PC-9 (cell line): ENCODE measurements at regions not wholly inside any gene's neighbourhood (a gene's known extent, or its start where the extent isn't known, plus 50 kb on each side); places are given as distances from the start of the nearest gene placed in this dataset.

ENCODE experiments used
- EZH2 ChIP-seq: fragments of 200-600 bp; sonication (generic); IDR thresholded peaks from 2 replicates; pipeline ENCODE4 v1.8.0; 2017; ENCODE audit warnings: antibody characterized with exemption, low read depth
- TF ChIP-seq, protein P1 (sequence below): fragments of 200-600 bp; sonication (generic); conservative IDR thresholded peaks from 2 replicates; pipeline ENCODE4 v1.6.1; 2017; ENCODE audit warnings: mixed run types, antibody characterized with exemption, mild to moderate bottlenecking, moderate library complexity

GRCh38 chr5:133853646-133854365, 114.6 kb downstream of the C5orf15 start:
- TF ChIP-seq, protein P1, sequence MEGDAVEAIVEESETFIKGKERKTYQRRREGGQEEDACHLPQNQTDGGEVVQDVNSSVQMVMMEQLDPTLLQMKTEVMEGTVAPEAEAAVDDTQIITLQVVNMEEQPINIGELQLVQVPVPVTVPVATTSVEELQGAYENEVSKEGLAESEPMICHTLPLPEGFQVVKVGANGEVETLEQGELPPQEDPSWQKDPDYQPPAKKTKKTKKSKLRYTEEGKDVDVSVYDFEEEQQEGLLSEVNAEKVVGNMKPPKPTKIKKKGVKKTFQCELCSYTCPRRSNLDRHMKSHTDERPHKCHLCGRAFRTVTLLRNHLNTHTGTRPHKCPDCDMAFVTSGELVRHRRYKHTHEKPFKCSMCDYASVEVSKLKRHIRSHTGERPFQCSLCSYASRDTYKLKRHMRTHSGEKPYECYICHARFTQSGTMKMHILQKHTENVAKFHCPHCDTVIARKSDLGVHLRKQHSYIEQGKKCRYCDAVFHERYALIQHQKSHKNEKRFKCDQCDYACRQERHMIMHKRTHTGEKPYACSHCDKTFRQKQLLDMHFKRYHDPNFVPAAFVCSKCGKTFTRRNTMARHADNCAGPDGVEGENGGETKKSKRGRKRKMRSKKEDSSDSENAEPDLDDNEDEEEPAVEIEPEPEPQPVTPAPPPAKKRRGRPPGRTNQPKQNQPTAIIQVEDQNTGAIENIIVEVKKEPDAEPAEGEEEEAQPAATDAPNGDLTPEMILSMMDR: no peak
- no peak for TF ChIP-seq EZH2
